Left lung (tissue), 4 donors: ENCODE measurements at regions not wholly inside any gene's neighbourhood (a gene's known extent, or its start where the extent isn't known, plus 50 kb on each side); places are given as distances from the start of the nearest gene placed in this dataset.
"Not testable (repeated sequence)": the region's sequence is repeated elsewhere in the genome, so short reads cannot be mapped to it uniquely, and the experiment has no call there.

Source experiments
- ATAC-seq: fragments of 200-7000 bp; cut with Tn5 transposase; one replicate; pipeline ENCODE4 v1.9.1; 2020; ENCODE audit warnings: moderate library complexity
- DNase-seq, 4 donors: peaks; one replicate each; pipeline ENCODE4 v3.0.0-alpha.2; 2013 to 2020
- H3K27ac ChIP-seq, 2 donors: fragments of 200-600 bp; sonication (generic) in 1 of 2; one replicate each; pipeline versions ENCODE4 v1.5.0 to v1.8.0; 2020 to 2021
- H3K27me3 ChIP-seq, 2 donors: fragments of 200-600 bp; sonication (generic) in 1 of 2; one replicate each; pipeline versions ENCODE4 v1.5.0 to v1.8.0; 2020 to 2021
- H3K36me3 ChIP-seq, 2 donors: fragments of 200-600 bp; sonication (generic) in 1 of 2; one replicate each; pipeline versions ENCODE4 v1.5.0 to v1.8.0; 2020 to 2021
- H3K4me1 ChIP-seq, 2 donors: fragments of 200-600 bp; one replicate each; pipeline ENCODE4 v1.8.0; 2021
- H3K4me3 ChIP-seq, 2 donors: fragments of 200-600 bp; sonication (generic) in 1 of 2; one replicate each; pipeline versions ENCODE4 v1.5.0 to v1.8.0; 2020 to 2021; ENCODE audit warnings: mild to moderate bottlenecking in 1 of 2
- H3K9me3 ChIP-seq, 2 donors: fragments of 200-600 bp; sonication (generic) in 1 of 2; one replicate each; pipeline versions ENCODE4 v1.5.0 to v1.8.0; 2020 to 2021
- CTCF ChIP-seq, 2 donors: fragments of 200-600 bp; sonication (generic) in 1 of 2; IDR thresholded peaks; one replicate each; pipeline versions ENCODE4 v1.5.0 to v1.8.0; 2021; ENCODE audit warnings: antibody characterized with exemption in 2 of 2
- intact Hi-C, 2 donors: fragments of 100-400 bp; cut with DNase I; formaldehyde crosslinking; loops; one replicate each; pipeline versions ENCODE4 v1.11.2 to v1.14.2; 2022
- donor health status: DM: no; HTN: yes; CAD: no.
- donor health status: DM: no; HTN: no; CAD: no.

- Histone ChIP-seq H3K27me3 (no peaks in the 10 kb centered on the region), H3K27ac (no peak overlapping the region), H3K4me1 (no peaks in the 10 kb centered on the region), H3K36me3 (no peaks in the 10 kb centered on the region), H3K9me3 (peaks cover 0 to 5% of the 10 kb centered on the region in 2 donors), H3K4me3 (no peak overlapping the region)
- no peak for ATAC-seq
- intact Hi-C loops, result no loop called here
- no peak for DNase-seq
- no peak for TF ChIP-seq CTCF (IDR thresholded peaks at IDR 0.05)
Observed at GRCh38 chr2:62627667-62628066, 77.8 kb upstream of the EHBP1 start.

- no peak overlapping the region for H3K4me3 ChIP-seq
- H3K27ac ChIP-seq, result no peak overlapping the region
- intact Hi-C loops, result no loop called here
- TF ChIP-seq CTCF (IDR thresholded peaks at IDR 0.05), result no peak
- DNase-seq (no peak), ATAC-seq (no peak)
- H3K36me3 ChIP-seq, result no peaks in the 10 kb centered on the region
- no peaks in the 10 kb centered on the region for H3K4me1 ChIP-seq
- no peaks in the 10 kb centered on the region for H3K27me3 ChIP-seq
- no peaks in the 10 kb centered on the region for H3K9me3 ChIP-seq
Observed at GRCh38 chr2:62624855-62625254, 80.7 kb upstream of the EHBP1 start.

- H3K27ac ChIP-seq, H3K27me3 ChIP-seq, ATAC-seq, H3K4me1 ChIP-seq, intact Hi-C loops, DNase-seq, H3K36me3 ChIP-seq, H3K9me3 ChIP-seq, H3K4me3 ChIP-seq: not testable (repeated sequence)
Observed at GRCh38 chr2:62616486-62616885, 89.0 kb upstream of the EHBP1 start.

- no peak overlapping the region for H3K4me3 ChIP-seq
- no peaks in the 10 kb centered on the region for H3K27me3 ChIP-seq
- DNase-seq (no peak), ATAC-seq (no peak)
- H3K36me3 ChIP-seq, result no peaks in the 10 kb centered on the region
- no peak for TF ChIP-seq CTCF (IDR thresholded peaks at IDR 0.05)
- H3K4me1 ChIP-seq, result no peaks in the 10 kb centered on the region
- intact Hi-C loops, result no loop called here
- no peak overlapping the region for H3K27ac ChIP-seq
- H3K9me3 ChIP-seq, result peaks cover 0 to 3% of the 10 kb centered on the region in 2 donors
Observed at GRCh38 chr2:62611854-62612253, 93.7 kb upstream of the EHBP1 start.

GRCh38 chr2:62605471-62605870 lies 99.5 kb upstream of the TMEM17 start:
- DNase-seq, H3K4me1 ChIP-seq, ATAC-seq, H3K27ac ChIP-seq, H3K27me3 ChIP-seq, H3K36me3 ChIP-seq, H3K9me3 ChIP-seq, H3K4me3 ChIP-seq, intact Hi-C loops: not testable (repeated sequence)

- Histone ChIP-seq H3K9me3 (peaks cover 0 to 9% of the 10 kb centered on the region in 2 donors), H3K36me3 (no peaks in the 10 kb centered on the region), H3K4me3 (no peak overlapping the region), H3K27me3 (no peaks in the 10 kb centered on the region), H3K27ac (no peak overlapping the region), H3K4me1 (no peaks in the 10 kb centered on the region)
- DNase-seq (no peak), ATAC-seq (no peak)
- TF ChIP-seq CTCF (IDR thresholded peaks at IDR 0.05), result no peak
- intact Hi-C loops, result no loop called here
Observed at GRCh38 chr2:62604336-62604735, 98.3 kb upstream of the TMEM17 start.
